ENCODE measurements at regions not wholly inside any gene's neighbourhood (a gene's known extent, or its start where the extent isn't known, plus 50 kb on each side); places are given as distances from the start of the nearest gene placed in this dataset.
A peak's percentile ranks its signal among the peaks of the same experiment; 100 is the strongest.
"Not testable (repeated sequence)": the region's sequence is repeated elsewhere in the genome, so short reads cannot be mapped to it uniquely, and the experiment has no call there.

GRCh38 chr11:7175007-7175406 is 76.7 kb upstream of the SYT9 start:
- no peak overlapping the region for H3K23ac ChIP-seq (ENCODE audit: low read length)
- no peak overlapping the region for H4K91ac ChIP-seq (ENCODE audit: low read depth, low read length)
- no peak overlapping the region for H2BK12ac ChIP-seq (ENCODE audit: low read length)
- no peak overlapping the region for H2BK5ac ChIP-seq (ENCODE audit: low read depth, low read length, poor library complexity)
- H4K12ac ChIP-seq (ENCODE audit: low read depth, low read length) = no peak overlapping the region
- H3K79me2 ChIP-seq (ENCODE audit: control insufficient read depth, insufficient read depth, low read length, poor library complexity) = no peaks in the 10 kb centered on the region
- H3K9ac ChIP-seq (ENCODE audit: low read length) = no peak overlapping the region
- no peak overlapping the region for H3K14ac ChIP-seq (ENCODE audit: low read length)
- DNase-seq = no peak
- H3K4ac ChIP-seq (ENCODE audit: low read depth, low read length) = no peak overlapping the region
- H3K27ac ChIP-seq (ENCODE audit: low read depth, low read length) = no peak overlapping the region
- no peaks in the 10 kb centered on the region for H3K36me3 ChIP-seq (ENCODE audit: control insufficient read depth in 1 of 2, insufficient read depth in 2 of 2, low read length in 2 of 2)
- H2BK120ac ChIP-seq (ENCODE audit: insufficient read depth, low read length, poor library complexity) = no peak overlapping the region
- no peaks in the 10 kb centered on the region for H3K9me3 ChIP-seq (ENCODE audit: insufficient read depth, low read depth, low read length)
- H3K79me1 ChIP-seq (ENCODE audit: low read length) = no peaks in the 10 kb centered on the region
- no peak overlapping the region for H2AK5ac ChIP-seq (ENCODE audit: low read length)
- H2AFZ ChIP-seq (ENCODE audit: insufficient read depth, low read length, poor library complexity) = no peak overlapping the region
- no peaks in the 10 kb centered on the region for H3K4me1 ChIP-seq (ENCODE audit: control insufficient read depth in 1 of 2, insufficient read depth in 2 of 2, low read length in 2 of 2)
- H3K27me3 ChIP-seq (ENCODE audit: insufficient read depth, low read length) = no peaks in the 10 kb centered on the region
- H3K4me3 ChIP-seq (ENCODE audit: low read depth, low read length) = no peak overlapping the region
- no peak overlapping the region for H3K18ac ChIP-seq (ENCODE audit: low read length)
- H4K8ac ChIP-seq (ENCODE audit: low read depth, low read length) = no peak overlapping the region
- no peak overlapping the region for H3K4me2 ChIP-seq (ENCODE audit: low read length)

GRCh38 chr11:7186190-7186589 is 65.5 kb upstream of the SYT9 start:
- Histone ChIP-seq H3K79me1 (ENCODE audit: low read length) (no peaks in the 10 kb centered on the region), H3K4me1 (ENCODE audit: control insufficient read depth in 1 of 2, insufficient read depth in 2 of 2, low read length in 2 of 2) (no peaks in the 10 kb centered on the region), H4K91ac (ENCODE audit: low read depth, low read length) (no peak overlapping the region), H3K4me2 (ENCODE audit: low read length) (no peak overlapping the region), H3K4ac (ENCODE audit: low read depth, low read length) (no peak overlapping the region), H3K79me2 (ENCODE audit: control insufficient read depth, insufficient read depth, low read length, poor library complexity) (no peaks in the 10 kb centered on the region), H3K36me3 (ENCODE audit: control insufficient read depth in 1 of 2, insufficient read depth in 2 of 2, low read length in 2 of 2) (no peaks in the 10 kb centered on the region), H3K9ac (ENCODE audit: low read length) (no peak overlapping the region), H3K27ac (ENCODE audit: low read depth, low read length) (no peak overlapping the region), H3K4me3 (ENCODE audit: low read depth, low read length) (no peak overlapping the region), H3K18ac (ENCODE audit: low read length) (no peak overlapping the region), H2AK5ac (ENCODE audit: low read length) (no peak overlapping the region), H4K12ac (ENCODE audit: low read depth, low read length) (no peak overlapping the region), H3K9me3 (ENCODE audit: insufficient read depth, low read depth, low read length) (no peaks in the 10 kb centered on the region), H2AFZ (ENCODE audit: insufficient read depth, low read length, poor library complexity) (no peak overlapping the region), H3K27me3 (ENCODE audit: insufficient read depth, low read length) (no peaks in the 10 kb centered on the region), H4K8ac (ENCODE audit: low read depth, low read length) (no peak overlapping the region), H3K23ac (ENCODE audit: low read length) (no peak overlapping the region), H3K14ac (ENCODE audit: low read length) (no peak overlapping the region), H2BK120ac (ENCODE audit: insufficient read depth, low read length, poor library complexity) (no peak overlapping the region), H2BK12ac (ENCODE audit: low read length) (no peak overlapping the region), H2BK5ac (ENCODE audit: low read depth, low read length, poor library complexity) (no peak overlapping the region)
- DNase-seq = peak in 1 of 2 donors; percentile 41
- no CpG with 5 or more reads among the region's 2 CpGs for WGBS (ENCODE audit: extremely low coverage, insufficient coverage, insufficient read length)

GRCh38 chr11:7186676-7187075 is 65.0 kb upstream of the SYT9 start:
- Histone ChIP-seq H2AFZ (ENCODE audit: insufficient read depth, low read length, poor library complexity) (no peak overlapping the region), H3K23ac (ENCODE audit: low read length) (no peak overlapping the region), H3K36me3 (ENCODE audit: control insufficient read depth in 1 of 2, insufficient read depth in 2 of 2, low read length in 2 of 2) (no peaks in the 10 kb centered on the region), H4K12ac (ENCODE audit: low read depth, low read length) (no peak overlapping the region), H3K14ac (ENCODE audit: low read length) (no peak overlapping the region), H3K79me2 (ENCODE audit: control insufficient read depth, insufficient read depth, low read length, poor library complexity) (no peaks in the 10 kb centered on the region), H2BK120ac (ENCODE audit: insufficient read depth, low read length, poor library complexity) (no peak overlapping the region), H3K79me1 (ENCODE audit: low read length) (no peaks in the 10 kb centered on the region), H3K18ac (ENCODE audit: low read length) (no peak overlapping the region), H3K27me3 (ENCODE audit: insufficient read depth, low read length) (no peaks in the 10 kb centered on the region), H2BK12ac (ENCODE audit: low read length) (no peak overlapping the region), H2BK5ac (ENCODE audit: low read depth, low read length, poor library complexity) (no peak overlapping the region), H3K27ac (ENCODE audit: low read depth, low read length) (no peak overlapping the region), H4K8ac (ENCODE audit: low read depth, low read length) (no peak overlapping the region), H4K91ac (ENCODE audit: low read depth, low read length) (no peak overlapping the region), H3K9ac (ENCODE audit: low read length) (no peak overlapping the region), H3K9me3 (ENCODE audit: insufficient read depth, low read depth, low read length) (no peaks in the 10 kb centered on the region), H3K4ac (ENCODE audit: low read depth, low read length) (no peak overlapping the region), H3K4me2 (ENCODE audit: low read length) (no peak overlapping the region), H3K4me3 (ENCODE audit: low read depth, low read length) (no peak overlapping the region), H2AK5ac (ENCODE audit: low read length) (no peak overlapping the region), H3K4me1 (ENCODE audit: control insufficient read depth in 1 of 2, insufficient read depth in 2 of 2, low read length in 2 of 2) (no peaks in the 10 kb centered on the region)
- WGBS (ENCODE audit: extremely low coverage, insufficient coverage, insufficient read length) = no CpG with 5 or more reads among the region's 1 CpG
- DNase-seq = no peak

GRCh38 chr11:7192785-7193184 is 58.9 kb upstream of the SYT9 start:
- H3K9ac ChIP-seq (ENCODE audit: low read length); H3K36me3 ChIP-seq (ENCODE audit: control insufficient read depth in 1 of 2, insufficient read depth in 2 of 2, low read length in 2 of 2); H3K9me3 ChIP-seq (ENCODE audit: insufficient read depth, low read depth, low read length); H3K79me1 ChIP-seq (ENCODE audit: low read length); H3K4me2 ChIP-seq (ENCODE audit: low read length); H3K79me2 ChIP-seq (ENCODE audit: control insufficient read depth, insufficient read depth, low read length, poor library complexity); H4K91ac ChIP-seq (ENCODE audit: low read depth, low read length); H3K4ac ChIP-seq (ENCODE audit: low read depth, low read length); H3K4me3 ChIP-seq (ENCODE audit: low read depth, low read length); H4K12ac ChIP-seq (ENCODE audit: low read depth, low read length); H2BK120ac ChIP-seq (ENCODE audit: insufficient read depth, low read length, poor library complexity); H2BK5ac ChIP-seq (ENCODE audit: low read depth, low read length, poor library complexity); H3K27ac ChIP-seq (ENCODE audit: low read depth, low read length); H2BK12ac ChIP-seq (ENCODE audit: low read length); H3K23ac ChIP-seq (ENCODE audit: low read length); DNase-seq; H3K4me1 ChIP-seq (ENCODE audit: control insufficient read depth in 1 of 2, insufficient read depth in 2 of 2, low read length in 2 of 2); H3K27me3 ChIP-seq (ENCODE audit: insufficient read depth, low read length); H2AFZ ChIP-seq (ENCODE audit: insufficient read depth, low read length, poor library complexity); H3K18ac ChIP-seq (ENCODE audit: low read length); H2AK5ac ChIP-seq (ENCODE audit: low read length); H4K8ac ChIP-seq (ENCODE audit: low read depth, low read length); H3K14ac ChIP-seq (ENCODE audit: low read length): not testable (repeated sequence)
- WGBS (ENCODE audit: extremely low coverage, insufficient coverage, insufficient read length) = no CpG with 5 or more reads among the region's 4 CpGs

Data from trophoblast cell (in vitro differentiated cells and primary cell).